NCI-H460 (cell line): ENCODE measurements at regions not wholly inside any gene's neighbourhood (a gene's known extent, or its start where the extent isn't known, plus 50 kb on each side); places are given as distances from the start of the nearest gene placed in this dataset.
"Not testable (repeated sequence)": the region's sequence is repeated elsewhere in the genome, so short reads cannot be mapped to it uniquely, and the experiment has no call there.

ENCODE experiments used
- DNase-seq: peaks from one replicate; pipeline ENCODE4 v3.0.0-alpha.2; 2016; ENCODE audit warnings: low read depth; ENCODE audit errors: extremely low read depth

DNA sequence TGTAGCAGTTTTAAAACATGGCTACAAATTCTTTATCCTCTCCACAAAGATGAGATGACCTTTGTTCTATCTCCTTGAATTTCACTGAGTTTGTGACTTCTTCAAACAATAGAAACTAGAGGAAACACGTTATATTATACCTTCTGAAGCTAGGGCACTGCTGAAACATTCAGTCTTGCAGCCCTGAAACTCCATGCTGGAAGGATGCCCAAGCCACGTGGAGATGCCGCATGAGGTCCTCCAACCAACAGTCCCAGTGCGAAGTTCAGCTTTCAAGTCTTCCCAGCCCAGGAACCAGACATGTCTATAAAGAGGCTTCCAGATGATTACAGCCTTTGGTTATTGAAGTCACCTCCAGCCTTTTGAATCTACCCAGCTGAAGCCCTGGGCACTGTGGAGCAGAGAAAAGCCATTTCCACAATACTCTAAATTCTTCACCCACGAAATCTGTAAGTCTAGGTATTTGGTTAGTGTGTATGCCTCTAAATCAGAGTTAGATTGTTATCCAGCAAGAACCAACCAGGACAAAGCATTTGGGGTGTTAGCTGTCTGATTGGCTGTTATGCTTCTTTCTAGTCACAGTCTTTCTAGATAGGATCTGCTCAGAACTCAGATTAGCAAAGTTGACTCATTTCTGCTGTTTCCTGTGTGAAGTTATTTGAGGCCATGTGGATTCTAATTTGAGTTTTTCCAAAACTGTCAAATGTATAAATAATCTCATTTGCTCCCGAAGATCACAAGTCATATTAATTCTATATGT is 186.5 kb upstream of the TMEM72 start:
- no peak for DNase-seq

DNA sequence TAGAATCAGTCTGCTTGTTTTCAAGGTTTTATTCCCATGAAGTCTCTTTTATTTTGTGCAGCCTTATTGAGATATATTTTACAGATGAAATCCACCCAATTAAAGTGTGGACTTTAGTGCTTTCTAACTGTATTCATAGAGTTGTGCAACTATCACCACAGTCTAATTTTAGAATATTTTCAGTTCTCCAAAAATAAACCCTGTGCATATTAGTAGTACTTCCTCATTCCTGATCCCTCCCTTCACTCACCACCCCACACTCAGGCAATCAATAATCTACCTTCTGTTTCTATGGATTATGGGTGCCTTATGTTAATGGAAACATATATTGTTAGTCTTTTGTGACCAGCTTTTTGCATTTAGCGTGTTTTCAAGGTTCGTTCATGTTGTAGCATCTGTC is 185.7 kb upstream of the TMEM72 start:
- DNase-seq = no peak

DNA sequence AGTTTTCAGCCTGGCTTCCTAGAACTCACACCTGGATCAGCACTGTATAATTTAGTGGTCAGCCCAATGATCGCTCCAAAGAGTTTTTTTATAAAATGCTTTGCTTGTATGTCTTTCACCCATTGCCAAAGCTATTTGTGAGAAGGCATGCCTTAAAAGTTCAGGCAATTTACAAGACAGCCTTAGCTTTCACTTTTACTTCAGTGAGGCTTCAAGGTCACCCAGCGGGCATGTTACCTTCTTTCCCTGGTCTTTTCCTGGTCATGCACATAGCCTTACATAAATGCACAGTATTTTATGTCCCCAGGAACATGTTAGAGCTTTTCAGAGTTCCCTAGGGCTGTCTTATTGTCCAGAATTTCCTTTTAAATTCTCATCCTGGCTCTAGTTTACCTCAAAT is 179.9 kb upstream of the TMEM72 start:
- DNase-seq = no peak

DNA sequence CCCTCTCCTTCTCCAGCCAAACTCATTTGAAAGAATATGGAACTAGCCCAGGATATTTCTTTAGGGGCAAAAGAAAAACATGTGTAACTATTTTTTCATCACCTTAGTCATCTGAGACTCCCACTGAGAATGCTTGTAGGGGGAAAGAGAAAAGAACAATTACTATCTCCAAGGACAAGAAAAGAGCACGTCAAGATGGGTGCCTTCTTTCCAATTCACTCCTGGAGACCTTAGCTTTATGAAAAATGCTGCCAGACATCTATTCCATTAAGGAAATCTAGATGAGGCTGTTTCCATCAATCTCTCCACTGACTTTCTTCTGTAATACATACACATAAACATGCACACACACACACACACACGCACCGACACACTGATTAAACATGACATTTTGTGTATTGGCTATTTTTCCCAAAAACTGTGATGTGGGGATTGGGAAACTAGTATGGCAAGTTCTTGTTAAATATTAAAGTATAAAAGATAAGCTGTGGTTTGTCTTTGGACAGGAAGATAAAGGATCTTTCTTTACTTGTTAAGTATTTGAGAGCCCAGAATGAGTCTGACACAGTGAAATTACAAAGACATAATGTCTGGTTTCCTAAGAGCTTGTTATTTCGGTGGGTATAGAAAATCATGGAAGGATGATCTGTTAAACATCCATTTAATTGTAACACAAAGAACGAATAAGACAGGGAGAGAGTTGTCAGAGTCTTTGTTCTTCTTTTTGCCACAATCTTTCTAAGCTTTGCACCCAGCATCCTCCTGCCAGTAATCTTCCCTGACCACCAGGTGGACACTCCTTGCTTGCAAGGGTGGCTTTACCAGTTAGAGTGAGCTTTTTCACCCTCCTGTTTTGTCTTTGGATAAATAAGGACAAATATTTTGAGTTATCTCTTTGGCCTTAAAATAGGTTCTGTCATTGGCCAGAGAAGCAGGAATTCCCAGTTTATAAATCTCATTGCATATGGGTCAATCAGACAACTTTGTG is 177.3 kb upstream of the TMEM72 start:
- no peak for DNase-seq

DNA sequence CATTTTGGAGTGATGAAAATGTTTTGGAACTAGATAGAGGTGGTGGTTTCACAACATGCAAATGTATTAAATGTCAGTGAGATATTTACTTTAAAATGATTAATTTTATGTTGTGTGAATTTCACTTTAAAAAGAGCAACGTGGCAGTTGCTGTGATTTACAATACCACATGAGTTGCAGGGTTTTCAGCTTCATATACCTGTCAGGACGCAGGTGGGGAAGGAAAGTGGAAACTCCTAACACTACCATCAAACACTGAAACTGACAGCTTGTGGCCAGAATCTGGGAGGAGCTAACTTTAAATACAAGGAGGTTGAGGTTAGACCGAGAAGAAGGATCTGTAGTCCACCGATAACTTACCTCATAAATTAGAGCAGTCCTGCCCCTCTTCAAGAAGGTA is 168.9 kb upstream of the TMEM72 start:
- no peak for DNase-seq

DNA sequence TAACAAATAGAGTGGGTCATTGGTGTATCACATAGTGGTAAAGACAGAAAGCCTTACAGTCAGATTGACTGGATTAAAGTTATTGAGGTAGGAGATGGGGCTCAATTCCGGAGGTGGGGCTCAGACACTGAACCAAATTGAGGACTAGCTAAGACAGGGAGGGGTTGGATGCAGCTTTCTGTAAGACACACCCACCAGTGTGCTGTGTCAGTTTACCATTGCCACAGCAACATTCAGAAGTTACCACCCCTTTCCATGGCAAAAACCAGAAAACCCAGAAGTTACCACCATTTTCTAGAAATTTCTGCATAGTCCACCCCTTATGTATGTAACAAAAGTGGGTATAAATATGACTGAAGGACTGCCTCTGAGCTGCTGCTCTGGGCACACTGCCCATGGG is 167.6 kb upstream of the TMEM72 start:
- no peak for DNase-seq

DNA sequence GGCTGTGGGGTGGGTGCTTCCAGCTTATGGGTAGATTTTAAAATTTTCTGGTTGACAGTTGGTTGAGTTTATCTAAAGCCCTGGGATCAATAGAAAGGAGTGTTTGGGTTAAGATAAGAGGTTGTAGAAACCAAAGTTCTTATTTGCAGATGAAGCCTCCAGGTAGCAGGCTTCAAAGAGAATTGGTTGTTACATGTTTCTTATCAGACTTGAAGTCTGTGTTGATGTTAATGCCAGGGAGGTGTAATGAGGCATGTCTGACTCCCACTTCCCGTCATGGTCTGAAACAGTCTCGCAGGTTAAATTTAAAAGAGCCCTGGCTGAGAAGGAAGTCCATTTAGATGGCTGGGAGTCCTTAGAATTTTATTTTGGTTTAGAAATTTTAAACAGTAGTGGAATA is 165.2 kb upstream of the TMEM72 start:
- DNase-seq = no peak

DNA sequence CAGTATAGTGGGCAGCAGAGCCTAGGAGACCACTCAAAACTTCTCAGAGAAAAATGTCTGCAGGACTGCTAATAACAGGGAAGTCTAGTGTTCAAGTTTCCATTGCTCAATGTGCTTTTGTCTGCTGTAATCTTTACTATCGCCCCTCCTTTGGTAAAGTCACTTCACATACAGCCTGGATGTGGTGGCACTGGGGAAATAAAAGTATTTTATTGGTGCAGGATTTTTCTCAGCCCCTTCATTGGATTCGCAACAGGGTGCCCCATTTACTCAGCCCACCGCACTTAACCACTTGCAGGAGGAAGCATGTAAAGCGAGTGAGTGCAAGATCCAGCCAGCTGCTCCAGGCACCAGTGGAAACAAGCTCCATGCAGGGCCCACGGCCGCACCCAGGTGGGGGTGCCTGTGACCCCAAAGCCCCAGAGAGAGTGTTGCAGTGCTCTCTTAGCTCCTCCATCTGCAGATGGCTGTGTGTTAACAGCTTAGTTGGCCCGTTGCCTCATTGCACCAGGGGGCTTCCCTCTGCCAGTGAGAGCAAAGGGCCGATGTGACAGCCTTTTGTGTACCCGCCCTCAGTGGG is 163.5 kb upstream of the TMEM72 start:
- DNase-seq = no peak

DNA sequence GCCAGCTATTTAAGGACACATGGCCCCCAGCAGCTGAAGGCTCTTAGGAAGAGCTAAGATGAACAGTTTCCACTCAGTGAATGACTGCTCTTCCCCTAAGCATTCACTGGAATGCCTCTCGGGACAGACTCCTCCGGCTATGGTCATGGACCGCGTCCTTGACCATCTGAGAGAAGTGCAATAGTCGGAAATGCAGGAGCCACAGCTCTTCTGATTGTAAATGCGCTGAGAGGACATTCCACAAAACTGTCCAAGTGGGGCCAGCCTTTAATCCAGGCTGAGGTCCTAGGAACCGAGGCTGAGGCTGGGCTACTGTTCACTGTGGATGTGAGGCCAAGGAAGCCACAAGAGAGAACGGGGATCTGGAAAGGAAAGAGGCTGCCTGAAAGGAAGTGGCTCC is 162.0 kb upstream of the TMEM72 start:
- no peak for DNase-seq

DNA sequence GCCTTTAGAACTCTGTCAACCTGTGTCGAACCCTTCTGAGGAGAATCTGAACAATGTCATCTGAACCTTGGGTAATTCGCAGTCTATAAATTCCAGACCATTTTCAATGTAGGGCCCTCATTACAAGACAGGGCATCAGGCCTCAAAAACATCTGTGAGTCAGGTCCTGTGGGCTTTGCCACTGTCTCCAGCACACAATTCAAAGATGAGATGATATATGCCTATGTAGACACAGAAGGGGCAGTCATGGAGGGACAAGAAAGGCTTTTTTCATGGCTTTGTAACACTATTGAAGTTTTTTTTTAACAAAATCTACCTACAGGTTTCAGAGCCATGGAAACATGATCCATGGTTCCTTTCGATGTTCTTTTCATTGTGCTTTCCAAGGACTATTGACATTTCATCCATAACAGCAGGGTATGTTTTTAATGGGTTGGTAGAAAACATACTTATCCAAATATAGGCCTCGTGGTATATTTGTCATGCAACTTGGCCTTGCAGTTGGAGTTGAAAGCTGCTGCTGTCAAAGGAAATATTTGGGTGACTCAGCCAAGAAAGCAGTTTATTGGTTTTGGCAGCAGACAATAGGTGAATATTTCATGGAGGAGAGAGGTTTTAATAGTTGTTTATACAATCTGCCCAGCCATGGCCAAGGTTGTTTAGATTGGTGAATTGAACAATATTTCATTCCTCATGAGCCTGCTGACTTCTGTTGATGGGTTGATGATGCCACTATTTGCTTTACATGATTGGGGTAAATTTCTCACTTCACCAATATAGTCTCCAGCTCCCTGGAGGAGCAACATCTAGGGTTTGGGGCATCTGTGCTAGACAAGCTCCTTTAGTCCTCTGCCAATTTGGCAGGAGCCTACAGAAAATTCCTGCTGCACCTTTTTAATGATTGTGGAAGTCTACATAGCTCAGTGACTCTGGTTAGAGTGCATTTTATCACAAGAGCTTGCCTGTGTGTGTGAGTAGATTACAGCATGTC is 158.4 kb upstream of the TMEM72 start:
- no peak for DNase-seq

DNA sequence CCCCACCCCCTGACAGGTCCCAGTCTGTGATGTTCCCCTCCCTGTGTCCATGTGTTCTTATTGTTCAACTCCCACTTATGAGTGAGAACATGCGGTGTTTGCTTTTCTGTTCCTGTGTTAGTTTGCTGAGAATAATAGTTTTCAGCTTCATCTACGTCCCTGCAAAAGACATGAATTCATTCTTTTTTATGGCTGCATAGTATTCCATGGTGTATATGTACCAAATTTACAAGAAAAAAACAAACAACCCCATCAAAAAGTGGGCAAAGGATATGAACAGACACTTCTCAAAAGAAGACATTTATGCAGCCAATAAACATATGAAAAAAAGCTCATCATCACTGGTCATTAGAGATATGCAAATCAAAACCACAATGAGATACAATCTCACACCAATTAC is 156.8 kb upstream of the TMEM72 start:
- DNase-seq = not testable (repeated sequence)

DNA sequence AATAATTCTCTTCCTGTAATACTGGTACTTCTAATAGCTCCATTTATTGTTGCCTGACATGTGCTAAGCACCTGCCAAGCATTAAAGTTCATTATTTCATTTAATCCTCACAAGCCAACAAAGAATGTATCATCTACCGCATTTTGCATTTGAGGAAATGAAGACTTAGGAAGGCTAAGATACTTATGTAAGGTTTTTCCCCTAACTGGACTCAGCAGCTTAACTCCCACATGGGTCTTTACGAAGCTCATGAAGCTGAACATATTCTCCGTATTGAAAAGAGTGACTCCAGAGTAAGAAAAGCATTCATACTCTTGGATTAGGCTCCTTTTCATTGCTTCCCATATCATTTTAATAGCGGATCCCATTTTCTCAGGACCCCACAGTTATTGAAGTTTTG is 155.7 kb upstream of the TMEM72 start:
- no peak for DNase-seq

DNA sequence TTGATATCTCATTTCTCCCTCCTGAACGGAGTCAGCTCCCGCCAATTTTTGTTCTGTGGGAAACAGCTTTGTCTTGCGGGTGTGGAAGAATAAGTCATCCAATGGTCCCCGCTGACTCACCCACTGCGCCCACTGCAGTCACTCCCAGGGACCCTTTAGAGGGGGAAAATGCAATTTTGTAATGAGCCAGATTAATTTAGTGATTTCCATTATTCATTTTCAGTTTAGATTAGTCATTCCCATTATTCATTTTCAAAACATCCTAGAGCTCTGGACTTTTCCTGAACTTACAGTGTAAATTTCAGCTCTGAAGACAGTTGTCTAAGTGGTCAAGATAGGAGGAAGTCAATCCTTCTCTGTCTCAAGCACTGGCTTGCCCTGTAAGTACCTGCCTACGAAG is 154.9 kb upstream of the TMEM72 start:
- no peak for DNase-seq

DNA sequence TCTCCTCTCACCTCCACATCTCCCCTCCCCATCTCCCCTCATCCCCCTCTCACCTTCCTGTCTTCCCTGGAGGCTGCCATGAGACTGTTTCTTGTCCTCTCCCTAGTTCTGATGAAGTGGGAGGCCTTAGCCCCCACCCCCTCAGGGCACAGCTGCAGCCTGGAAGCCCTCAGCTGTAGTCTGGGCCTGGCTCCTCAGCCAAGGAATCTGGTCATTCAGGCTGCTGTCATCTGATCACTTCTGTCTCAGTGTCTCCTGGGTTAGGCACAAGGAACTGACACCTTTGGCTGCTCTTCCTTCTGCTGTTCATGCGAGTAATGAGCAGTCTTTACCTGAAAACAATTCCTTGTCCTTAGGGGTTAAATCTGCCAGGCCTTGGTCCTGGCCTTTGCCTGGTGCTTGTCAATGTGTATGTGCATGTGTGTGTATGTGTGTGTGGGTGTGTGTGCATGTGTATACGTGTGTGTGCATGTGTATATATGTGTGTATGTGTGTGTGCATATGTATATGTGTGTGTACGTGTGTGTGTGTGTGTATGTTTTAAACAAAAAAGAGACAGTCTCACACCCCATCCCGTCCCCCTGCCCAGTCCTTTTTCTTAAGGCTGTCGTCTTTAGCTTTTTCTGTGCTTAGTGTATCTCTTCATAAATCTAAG is 153.5 kb upstream of the TMEM72 start:
- DNase-seq = no peak

DNA sequence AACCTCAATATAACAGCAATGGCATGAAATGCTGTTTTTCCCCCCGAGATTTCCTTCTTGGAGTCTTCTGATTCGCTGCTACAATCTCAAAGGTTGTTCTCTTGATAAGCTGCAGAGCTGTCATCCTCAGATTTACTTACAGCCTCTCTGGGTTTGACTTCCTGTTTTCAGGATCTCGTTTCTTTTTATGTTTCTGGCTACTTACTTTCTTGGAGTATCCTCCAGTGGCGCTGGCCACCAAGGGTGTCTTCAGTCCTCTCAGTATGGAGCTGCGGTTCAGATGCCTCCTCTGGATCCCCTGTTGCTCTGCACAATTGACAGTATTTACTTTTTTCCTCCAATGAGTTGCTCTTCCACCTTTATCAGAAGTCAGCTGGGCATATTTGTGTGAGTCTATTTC is 152.0 kb upstream of the TMEM72 start:
- no peak for DNase-seq

DNA sequence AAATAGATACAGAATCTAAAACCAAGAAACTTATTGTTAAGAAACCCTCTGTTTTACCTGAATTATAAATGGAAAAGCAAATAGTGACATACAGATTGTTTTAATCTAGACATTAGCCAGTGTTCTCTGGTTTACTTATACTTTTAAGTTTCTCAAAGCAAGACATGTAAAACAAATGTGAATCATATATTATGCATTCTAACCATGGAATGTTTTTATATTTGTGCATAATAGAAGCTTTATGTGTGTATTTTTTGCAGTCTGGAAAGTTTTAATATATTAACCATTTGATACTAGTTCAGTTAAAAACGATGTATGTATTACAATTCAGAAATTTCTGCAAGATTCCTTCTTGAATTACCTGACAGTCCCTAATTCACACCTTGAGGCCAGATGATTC is 150.6 kb upstream of the TMEM72 start:
- no peak for DNase-seq

DNA sequence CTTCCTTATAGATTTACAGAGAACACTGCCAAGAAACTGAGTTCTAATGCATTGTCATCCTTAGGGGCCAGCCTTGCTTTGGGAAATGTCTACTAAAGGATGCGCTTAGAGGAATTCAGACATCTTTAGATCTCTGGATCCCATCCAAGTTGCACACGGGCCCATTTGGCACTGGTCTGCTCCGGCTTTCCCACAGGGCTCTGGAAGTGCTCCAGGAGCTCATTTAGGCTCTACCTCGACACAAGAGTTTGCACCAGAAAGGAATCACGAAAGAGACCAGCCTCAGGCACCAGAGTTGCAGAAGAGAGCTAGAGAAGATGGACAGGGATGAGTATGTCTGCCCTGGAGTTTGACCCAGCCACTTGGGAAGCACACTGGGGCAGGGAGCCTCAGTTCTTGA is 150.1 kb upstream of the TMEM72 start:
- DNase-seq = no peak

DNA sequence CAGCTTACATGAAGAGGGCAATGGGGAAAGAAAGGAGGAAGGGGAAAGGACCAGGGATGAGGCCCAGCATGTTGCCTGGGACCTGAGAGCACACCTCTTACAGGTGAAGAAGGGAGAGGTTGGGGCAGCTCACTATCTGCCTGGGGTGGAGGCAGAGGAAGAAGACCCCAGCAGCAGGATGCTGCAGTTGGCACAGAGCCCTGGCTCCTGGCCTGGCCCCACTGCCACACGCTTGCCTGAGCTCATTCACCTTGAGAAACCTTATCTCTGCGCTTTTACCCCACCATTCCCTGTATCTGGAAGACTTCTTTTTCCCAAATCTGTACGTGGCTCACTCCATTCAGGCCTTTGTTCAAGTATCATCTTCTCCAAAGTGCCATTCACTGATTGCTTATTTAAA is 147.8 kb upstream of the TMEM72 start:
- no peak for DNase-seq

DNA sequence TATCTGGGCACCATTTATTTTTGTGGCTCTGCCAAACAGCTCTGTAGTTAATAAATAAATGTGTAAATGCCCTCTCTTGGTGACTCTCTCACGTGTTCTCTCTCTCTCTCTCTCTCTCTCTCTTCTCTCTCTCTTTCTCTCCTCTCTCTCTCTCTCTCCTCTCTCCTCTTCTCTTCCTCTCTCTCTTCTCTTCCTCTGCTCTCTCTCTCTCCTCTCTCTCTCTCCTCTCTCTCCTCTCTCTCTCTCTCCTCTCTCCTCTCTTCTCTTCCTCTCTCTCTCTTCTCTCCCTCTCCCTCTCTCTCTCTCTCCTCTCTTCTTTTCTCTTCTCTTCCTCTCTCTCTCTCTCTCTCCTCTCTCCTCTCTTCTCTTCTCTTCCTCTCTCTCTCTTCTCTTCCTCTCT is 145.8 kb upstream of the TMEM72 start:
- no peak for DNase-seq

DNA sequence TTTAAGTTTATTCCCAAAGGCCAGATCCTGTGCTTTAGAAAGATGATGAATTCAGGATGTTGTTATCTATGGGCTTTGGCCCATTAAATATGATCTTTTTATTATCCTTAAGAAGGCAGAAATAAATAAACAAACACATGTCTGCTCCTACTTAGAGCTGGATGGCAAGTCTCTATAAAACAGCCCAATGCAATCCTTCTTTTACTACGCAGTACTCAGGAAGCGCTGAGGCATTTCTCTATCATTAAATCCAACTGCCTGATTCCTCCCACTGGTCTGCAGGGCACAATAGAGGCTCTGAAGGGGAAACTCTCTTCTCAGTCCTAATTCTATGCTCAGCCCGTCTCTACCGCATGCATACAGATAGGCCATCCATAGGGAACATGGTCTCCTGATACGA is 144.5 kb upstream of the TMEM72 start:
- DNase-seq = no peak
